Psoas muscle (tissue), 7 donors: ENCODE measurements at regions not wholly inside any gene's neighbourhood (a gene's known extent, or its start where the extent isn't known, plus 50 kb on each side); places are given as distances from the start of the nearest gene placed in this dataset.

ENCODE experiments used
- ATAC-seq, 4 donors: fragments of 200-7000 bp; cut with Tn5 transposase; one replicate each; pipeline ENCODE4 v1.9.1; 2020; ENCODE audit warnings: moderate library complexity in 3 of 4, mild to moderate bottlenecking in 2 of 4
- DNase-seq, 2 donors: peaks; one replicate each; pipeline ENCODE4 v3.0.0-alpha.2; 2020
- H3K27ac ChIP-seq: fragments of 200-600 bp; one replicate; pipeline ENCODE4 v1.8.0; 2022
- H3K27me3 ChIP-seq, 3 donors: fragments of 200-600 bp in 1 of 3; one replicate each; pipeline versions ENCODE4 v1.6.1 to v1.8.0; 2013 to 2022; ENCODE audit warnings: low read length in 2 of 3, mild to moderate bottlenecking in 2 of 3, moderate library complexity in 1 of 3; ENCODE audit not compliant: insufficient read depth in 3 of 3
- H3K36me3 ChIP-seq, 2 donors: fragments of 200-600 bp in 1 of 2; one replicate each; pipeline versions ENCODE4 v1.6.1 to v1.8.0; 2013 to 2022; ENCODE audit warnings: low read depth in 1 of 2, mild to moderate bottlenecking in 1 of 2, moderate library complexity in 1 of 2; ENCODE audit not compliant: insufficient read depth in 1 of 2
- H3K4me1 ChIP-seq: fragments of 200-600 bp; one replicate; pipeline ENCODE4 v1.8.0; 2022
- H3K4me3 ChIP-seq: fragments of 200-600 bp; one replicate; pipeline ENCODE4 v1.8.0; 2022; ENCODE audit warnings: mild to moderate bottlenecking
- H3K9me3 ChIP-seq: fragments of 200-600 bp; one replicate; pipeline ENCODE4 v1.8.0; 2022
- CTCF ChIP-seq: fragments of 200-600 bp; IDR thresholded peaks from one replicate; pipeline ENCODE4 v1.8.0; 2022; ENCODE audit warnings: antibody characterized with exemption
- WGBS, 3 donors: extraction: QIAGEN DNeasy Blood & Tissue Kit; methylation state at CpG; one replicate each; pipeline versions ENCODE4 v1.1.6 to v1.1.7; 2013; 5-methylcytosine and 5-hydroxymethylcytosine counted together
- intact Hi-C, 2 donors: fragments of 100-400 bp; cut with DNase I; formaldehyde crosslinking; loops; one replicate each; pipeline versions ENCODE4 v1.11.0 to v1.14.2; 2022
- donor health status: healthy with polysubstance abuse.
- donor health status: DM: no; HTN: no; CAD: no; lungs with moderate emphysema.
- donor health status: Bipolar disorder and iron deficiency.
- donor health status: healthy.
- donor health status: DM: yes; HTN: yes; CAD: no.
- donor health status: DM: no; HTN: no; CAD: no.
- donor health status: DM: yes; HTN: yes; CAD: no.

GRCh38 chr2:67836866-67837265, 225.9 kb downstream of the C1D start:
- WGBS, 3 donors = 52 to 69% (median 61%) methylated on average over 5 of the region's 5 CpGs
- H3K36me3 ChIP-seq = no peaks in the 10 kb centered on the region
- H3K9me3 ChIP-seq = no peaks in the 10 kb centered on the region
- TF ChIP-seq CTCF = no peak
- DNase-seq = no peak
- H3K27me3 ChIP-seq = no peaks in the 10 kb centered on the region
- peak in 1 of 4 donors; percentile 36 for ATAC-seq
- intact Hi-C loops = loop anchor here in 1 of 2 donors (10.0 kb wide), 1 partner anchor 162 kb away; no protein-coding TSS in a partner anchor
- no peak overlapping the region for H3K4me3 ChIP-seq
- no peak overlapping the region for H3K27ac ChIP-seq
- no peaks in the 10 kb centered on the region for H3K4me1 ChIP-seq

- Histone ChIP-seq H3K27me3 (no peaks in the 10 kb centered on the region), H3K27ac (no peak overlapping the region), H3K4me3 (no peak overlapping the region), H3K4me1 (no peaks in the 10 kb centered on the region), H3K9me3 (no peaks in the 10 kb centered on the region), H3K36me3 (no peaks in the 10 kb centered on the region)
- 94 to 100% (median 95%) methylated on average over 3 of the region's 3 CpGs for WGBS, 3 donors
- DNase-seq (no peak), ATAC-seq (no peak)
- TF ChIP-seq CTCF = no peak
- intact Hi-C loops = loop anchor here in 1 of 2 donors (10.0 kb wide), 1 partner anchor 163 kb away; no protein-coding TSS in a partner anchor
Observed at GRCh38 chr2:67838205-67838604, 224.6 kb downstream of the C1D start.

- H3K27ac ChIP-seq = no peak overlapping the region
- intact Hi-C loops = loop anchor here in 1 of 2 donors (10.0 kb wide), 1 partner anchor 164 kb away; no protein-coding TSS in a partner anchor
- TF ChIP-seq CTCF = no peak
- no peaks in the 10 kb centered on the region for H3K4me1 ChIP-seq
- no peak for ATAC-seq
- H3K4me3 ChIP-seq = no peak overlapping the region
- no peaks in the 10 kb centered on the region for H3K9me3 ChIP-seq
- 94 to 96% (median 95%) methylated on average over 3 of the region's 3 CpGs for WGBS, 3 donors
- H3K36me3 ChIP-seq = no peaks in the 10 kb centered on the region
- no peaks in the 10 kb centered on the region for H3K27me3 ChIP-seq
- no peak for DNase-seq
Observed at GRCh38 chr2:67839242-67839641, 223.6 kb downstream of the C1D start.

GRCh38 chr2:67839668-67840067, 223.1 kb downstream of the C1D start:
- Histone ChIP-seq H3K4me1 (no peaks in the 10 kb centered on the region), H3K36me3 (no peaks in the 10 kb centered on the region), H3K27me3 (no peaks in the 10 kb centered on the region), H3K27ac (no peak overlapping the region), H3K4me3 (no peak overlapping the region), H3K9me3 (no peaks in the 10 kb centered on the region)
- no peak for ATAC-seq
- no peak for TF ChIP-seq CTCF
- WGBS, 3 donors = 84 to 88% (median 85%) methylated on average over 3 of the region's 3 CpGs
- intact Hi-C loops = loop anchor here (5.0 to 10.0 kb wide), 8 partner anchors 165 to 1412 kb away; partner anchors contain the start of gene ETAA1 (in 1 of the 2)
- no peak for DNase-seq
